ENCODE measurements at regions not wholly inside any gene's neighbourhood (a gene's known extent, or its start where the extent isn't known, plus 50 kb on each side); places are given as distances from the start of the nearest gene placed in this dataset.
A peak's percentile ranks its signal among the peaks of the same experiment; 100 is the strongest.

DNA sequence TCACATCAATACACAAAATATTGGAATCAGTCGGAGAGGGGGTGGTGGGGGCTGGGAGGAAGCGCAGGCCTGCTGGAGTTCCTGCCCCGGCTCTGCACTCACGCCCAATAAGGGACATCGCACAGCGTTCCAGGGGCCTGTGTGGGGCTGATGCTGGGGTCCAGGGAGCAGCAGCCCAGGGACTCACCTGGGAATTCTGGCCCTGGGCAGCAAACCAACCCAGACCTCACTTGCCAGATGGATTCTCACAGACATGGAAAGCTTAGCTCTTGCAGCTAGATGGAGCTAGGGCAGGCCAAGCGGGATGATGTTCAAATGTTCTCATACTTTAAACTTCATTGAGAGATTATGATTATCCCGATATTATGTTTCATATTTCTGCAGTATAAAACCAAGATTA, 266.6 kb upstream of the TANK start:
- no peak overlapping the region for H3K4me3 ChIP-seq
- H3K27ac ChIP-seq: peak overlapping the region in 1 of 2 donors; percentile 2
- no peak for DNase-seq (ENCODE audit: low spot score)
- no peak for TF ChIP-seq CTCF (IDR thresholded peaks at IDR 0.05)

- H3K27ac ChIP-seq: no peak overlapping the region
- H3K4me3 ChIP-seq: no peak overlapping the region
- no peak for DNase-seq (ENCODE audit: low spot score)
- no peak for TF ChIP-seq CTCF (IDR thresholded peaks at IDR 0.05)
Measured at GRCh38 chr2:160898581-160899307, 261.5 kb upstream of the TANK start.

GRCh38 chr2:160901613-160902012, 258.6 kb upstream of the TANK start:
- no peak overlapping the region for H3K27ac ChIP-seq
- no peak for DNase-seq (ENCODE audit: low spot score)
- TF ChIP-seq CTCF (IDR thresholded peaks at IDR 0.05): no peak
- peak overlapping the region; percentile 12 for H3K4me3 ChIP-seq

GRCh38 chr2:160905862-160906261, 254.4 kb upstream of the TANK start:
- no peak overlapping the region for H3K27ac ChIP-seq
- TF ChIP-seq CTCF (IDR thresholded peaks at IDR 0.05): no peak
- no peak overlapping the region for H3K4me3 ChIP-seq
- DNase-seq (ENCODE audit: low spot score): no peak

DNA sequence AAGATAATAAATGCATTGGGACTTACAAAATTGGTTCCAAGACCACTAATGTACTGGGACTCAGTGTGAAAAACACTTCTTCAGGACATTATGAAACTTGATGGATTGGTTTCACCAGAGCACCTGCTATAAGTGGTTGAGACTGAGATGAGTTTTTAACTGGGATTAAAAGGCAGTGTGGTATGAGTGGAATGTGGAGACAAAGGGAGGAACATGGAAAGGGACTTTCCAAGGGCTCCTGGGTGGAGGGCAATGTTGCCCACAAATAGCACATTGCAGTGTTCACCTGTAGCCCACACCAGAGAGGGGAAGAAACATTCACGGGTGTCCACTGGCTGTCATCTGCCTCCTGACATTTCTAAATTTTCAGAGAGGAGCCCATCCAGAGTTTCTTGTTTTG, 253.3 kb upstream of the TANK start:
- TF ChIP-seq CTCF (IDR thresholded peaks at IDR 0.05): no peak
- no peak for DNase-seq (ENCODE audit: low spot score)
- Histone ChIP-seq H3K4me3 (no peak overlapping the region), H3K27ac (no peak overlapping the region)

DNA sequence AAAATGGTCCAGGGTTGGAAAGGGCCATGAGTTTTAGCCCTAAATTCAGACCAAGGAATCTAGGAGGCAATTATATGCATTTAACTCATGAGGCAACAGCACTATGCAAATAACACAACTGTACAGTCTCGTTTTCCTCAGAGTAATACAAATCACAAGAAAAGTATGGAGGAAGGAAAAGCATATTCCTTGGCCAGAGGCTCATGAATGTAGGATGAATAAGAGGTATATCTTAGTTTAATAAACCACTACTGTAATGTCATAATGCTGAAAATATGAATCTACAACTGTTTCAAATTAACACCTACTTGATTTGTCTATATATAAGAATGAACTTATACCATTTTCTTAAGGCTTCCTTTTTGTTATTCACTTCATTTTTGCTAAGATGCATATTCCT, 252.5 kb upstream of the TANK start:
- no peak for DNase-seq (ENCODE audit: low spot score)
- no peak for TF ChIP-seq CTCF (IDR thresholded peaks at IDR 0.05)
- H3K27ac ChIP-seq: no peak overlapping the region
- no peak overlapping the region for H3K4me3 ChIP-seq

GRCh38 chr2:160908157-160908556, 252.1 kb upstream of the TANK start:
- DNase-seq (ENCODE audit: low spot score): no peak
- TF ChIP-seq CTCF (IDR thresholded peaks at IDR 0.05): no peak
- Histone ChIP-seq H3K4me3 (no peak overlapping the region), H3K27ac (no peak overlapping the region)

Measured in coronary artery (tissue), 2 donors.